K562 (cell line): ENCODE measurements at regions not wholly inside any gene's neighbourhood (a gene's known extent, or its start where the extent isn't known, plus 50 kb on each side); places are given as distances from the start of the nearest gene placed in this dataset.

Experiments used
- ATAC-seq: fragments of 200-7000 bp; cut with Tn5 transposase; 3 replicates; pipeline ENCODE4 v1.9.1; 2020; ENCODE audit warnings: moderate library complexity
- BruUV-seq: library from RNA; stranded (reverse); fragments of 400-500 nt; replicated peaks from 2 replicates; lab custom pipeline; 2021; lab: Mats Ljungman, UMichigan
- CTCF ChIA-PET: fragments of 300-600 bp; formaldehyde crosslinking; extraction: SDS; loops from one replicate; lab custom pipeline; 2021; ENCODE audit warnings: low intra/inter-chr PET ratio; lab: Yijun Ruan, JAX
- POLR2A ChIA-PET: fragments of 300-600, 350-650 bp; sonication (Branson Sonifier 250); formaldehyde crosslinking; extraction: SDS; loops from one replicate; lab custom pipeline; 2021; ENCODE audit warnings: antibody characterized with exemption, inconsistent platforms; lab: Yijun Ruan, JAX
- DNase-seq, 4 experiments: peaks; one replicate each; pipeline versions ENCODE4 v3.0.0 to v3.0.0-alpha.2; 2011 to 2018; ENCODE audit warnings: low spot score in 3 of 4, mixed read lengths in 3 of 4; ENCODE audit errors: extremely low read depth in 1 of 4
- FAIRE-seq: peaks from 2 replicates; lab custom pipeline; 2011; peaks lifted over from hg19 to GRCh38; lab: Jason Lieb, UNC
- H2AFZ ChIP-seq: 2 replicates; pipeline ENCODE4 v1.6.0; 2011; ENCODE audit warnings: low read depth, low read length, control low read depth, inconsistent platforms
- H3K27ac ChIP-seq: fragments of 200-600 bp; 3 replicates; pipeline ENCODE4 v1.8.0; 2011; ENCODE audit warnings: low read depth, mild to moderate bottlenecking, control low read depth, inconsistent platforms, low read length, moderate library complexity, mixed read lengths; ENCODE audit errors: extremely low read depth
- H3K27me3 ChIP-seq, 2 experiments: fragments of 300-600 bp in 1 of 2; 2 replicates in 1 of 2; 3 replicates in 1 of 2; pipeline versions ENCODE4 v1.6.0 to v1.8.0; 2011; ENCODE audit warnings: inconsistent platforms in 2 of 2, low read length in 2 of 2, mild to moderate bottlenecking in 1 of 2, mixed read lengths in 1 of 2, moderate library complexity in 1 of 2; ENCODE audit not compliant: control insufficient read depth in 2 of 2, insufficient read depth in 2 of 2
- H3K36me3 ChIP-seq: fragments of 300-600 bp; 3 replicates; pipeline ENCODE4 v1.8.0; 2011; ENCODE audit warnings: mild to moderate bottlenecking, low read length, inconsistent platforms; ENCODE audit not compliant: control insufficient read depth, insufficient read depth
- H3K4me1 ChIP-seq, 2 experiments: fragments of 200-600 bp in 1 of 2; replicated peaks in 1 of 2; 2 replicates in 1 of 2; 3 replicates in 1 of 2; pipeline versions ENCODE4 v1.5.1 to v1.8.0; 2011; ENCODE audit warnings: inconsistent platforms in 2 of 2, low read length in 2 of 2, mild to moderate bottlenecking in 1 of 2, mixed read lengths in 1 of 2, moderate library complexity in 1 of 2; ENCODE audit not compliant: control insufficient read depth in 2 of 2, insufficient read depth in 2 of 2
- H3K4me2 ChIP-seq: 2 replicates; pipeline ENCODE4 v1.6.1; 2011; ENCODE audit warnings: low read length, control low read depth, inconsistent platforms, mixed read lengths; ENCODE audit not compliant: insufficient read depth
- H3K4me3 ChIP-seq: fragments of 200-600 bp; sonication (generic), shearing (Covaris generic); 2 replicates; pipeline ENCODE4 v1.5.1; 2016; ENCODE audit warnings: control low read depth, inconsistent platforms
- H3K79me2 ChIP-seq: fragments of 200-600 bp; 3 replicates; pipeline ENCODE4 v1.8.0; 2011; ENCODE audit warnings: low read length, inconsistent platforms; ENCODE audit not compliant: control insufficient read depth, insufficient read depth
- H3K9ac ChIP-seq, 2 experiments: 2 replicates each; pipeline versions ENCODE4 v1.6.0 to v1.6.1; 2011; ENCODE audit warnings: low read depth in 2 of 2, low read length in 2 of 2, control low read depth in 1 of 2, inconsistent platforms in 1 of 2, mild to moderate bottlenecking in 1 of 2, mixed read lengths in 1 of 2; ENCODE audit not compliant: insufficient read depth in 1 of 2
- H3K9me1 ChIP-seq: one replicate; pipeline ENCODE4 v1.6.0; 2011; ENCODE audit warnings: inconsistent platforms, mild to moderate bottlenecking, low read length, moderate library complexity; ENCODE audit not compliant: control insufficient read depth, insufficient read depth
- H3K9me3 ChIP-seq: replicated peaks from 2 replicates; pipeline ENCODE4 v1.5.1; 2011; ENCODE audit warnings: low read depth, low read length, inconsistent platforms; ENCODE audit not compliant: control insufficient read depth, insufficient read depth
- H4K20me1 ChIP-seq: replicated peaks from 2 replicates; pipeline ENCODE4 v1.6.1; 2011; ENCODE audit warnings: low read length, inconsistent platforms, mixed read lengths; ENCODE audit not compliant: control insufficient read depth, insufficient read depth
- HMG20B ChIP-seq: fragments of 250-450 bp; sonication (Bioruptor Pico); IDR thresholded peaks from 2 replicates; pipeline ENCODE4 v1.5.0; 2021; ENCODE audit warnings: mild to moderate bottlenecking
- SRSF1 ChIP-seq: fragments of 200-400 bp; formaldehyde crosslinking; IDR thresholded peaks from 2 replicates; pipeline ENCODE4 v1.6.1; 2017; ENCODE audit warnings: mild to moderate bottlenecking, low read depth, low read length, moderate library complexity
- XRCC4 ChIP-seq: IDR thresholded peaks from one replicate; pipeline ENCODE4 v1.6.1; 2011; ENCODE audit not compliant: insufficient read depth, insufficient read length; ENCODE audit errors: extremely low read depth
- WGBS: fragments of 100-300 bp; shearing (Covaris generic); methylation state at CpG from one replicate; pipeline ENCODE4 v1.1.6; 2016; ENCODE audit warnings: low coverage, mixed read lengths; ENCODE audit not compliant: insufficient coverage; ENCODE audit errors: missing lambda C conversion rate; 5-methylcytosine and 5-hydroxymethylcytosine counted together
- in situ Hi-C: fragments of 300-500 bp; cut with MboI; formaldehyde crosslinking; loops from 4 replicates; pipeline ENCODE4 v1.15.0; 2018; ENCODE audit warnings: inconsistent platforms, mixed read lengths
- intact Hi-C: fragments of 100-400 bp; cut with micrococcal nuclease; formaldehyde crosslinking; loops from 2 replicates; pipeline ENCODE4 v1.14.2; 2022
- TF ChIP-seq, protein P1 (sequence below): fragments of 450-650 bp; formaldehyde crosslinking; IDR thresholded peaks from 2 replicates; pipeline ENCODE4 v1.4.0; 2020; ENCODE audit warnings: mild to moderate bottlenecking, moderate library complexity
- TF ChIP-seq, protein P2 (sequence below): fragments of 450-650 bp; formaldehyde crosslinking; IDR thresholded peaks from 2 replicates; pipeline ENCODE4 v1.4.0; 2020; ENCODE audit warnings: mild to moderate bottlenecking, moderate library complexity

DNA sequence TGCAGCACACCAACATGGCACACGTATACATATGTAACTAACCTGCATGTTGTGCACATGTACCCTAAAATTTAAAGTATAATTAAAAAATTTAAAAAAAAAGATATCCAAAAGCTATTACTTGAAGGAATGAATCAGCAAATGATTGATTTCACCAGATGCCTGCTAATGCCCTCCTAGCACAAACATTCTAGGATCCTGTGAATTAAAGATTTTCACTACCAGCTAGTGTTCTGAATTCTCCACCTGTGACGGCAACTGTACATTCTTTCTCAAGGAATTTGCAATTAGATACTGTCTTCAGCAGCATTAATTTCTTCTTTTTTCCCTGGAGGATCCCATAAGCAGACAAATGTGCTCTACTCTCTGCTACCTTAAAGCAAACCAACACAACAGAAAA is 694.9 kb downstream of the NTRK3 start:
- Histone ChIP-seq H4K20me1 (no peaks in the 10 kb centered on the region), H3K4me2 (no peak overlapping the region), H3K27me3 (no peaks in the 10 kb centered on the region), H3K4me3 (no peak overlapping the region), H3K9me3 (no peaks in the 10 kb centered on the region), H3K4me1 (no peaks in the 10 kb centered on the region), H3K27ac (no peak overlapping the region), H3K79me2 (no peaks in the 10 kb centered on the region), H2AFZ (no peak overlapping the region), H3K36me3 (no peaks in the 10 kb centered on the region; the same call in 2 of the 3 replicates), H3K9ac (no peak overlapping the region), H3K9me1 (no peaks in the 10 kb centered on the region)
- DNase-seq (no peak), ATAC-seq (no peak), FAIRE-seq (no peak)
- no TSS peak for BruUV-seq
- 82% methylated on average over 1 of the region's 2 CpGs for WGBS
- intact Hi-C loops: no loop called here
- in situ Hi-C loops: no loop called here
- CTCF ChIA-PET: no interaction called here
- TF ChIP-seq XRCC4: no peak
- TF ChIP-seq, protein P1, sequence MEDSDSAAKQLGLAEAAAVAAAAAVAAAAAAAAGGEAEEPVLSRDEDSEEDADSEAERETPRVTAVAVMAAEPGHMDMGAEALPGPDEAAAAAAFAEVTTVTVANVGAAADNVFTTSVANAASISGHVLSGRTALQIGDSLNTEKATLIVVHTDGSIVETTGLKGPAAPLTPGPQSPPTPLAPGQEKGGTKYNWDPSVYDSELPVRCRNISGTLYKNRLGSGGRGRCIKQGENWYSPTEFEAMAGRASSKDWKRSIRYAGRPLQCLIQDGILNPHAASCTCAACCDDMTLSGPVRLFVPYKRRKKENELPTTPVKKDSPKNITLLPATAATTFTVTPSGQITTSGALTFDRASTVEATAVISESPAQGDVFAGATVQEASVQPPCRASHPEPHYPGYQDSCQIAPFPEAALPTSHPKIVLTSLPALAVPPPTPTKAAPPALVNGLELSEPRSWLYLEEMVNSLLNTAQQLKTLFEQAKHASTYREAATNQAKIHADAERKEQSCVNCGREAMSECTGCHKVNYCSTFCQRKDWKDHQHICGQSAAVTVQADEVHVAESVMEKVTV (CRISPR knock-in tag): no peak
- TF ChIP-seq, protein P2, sequence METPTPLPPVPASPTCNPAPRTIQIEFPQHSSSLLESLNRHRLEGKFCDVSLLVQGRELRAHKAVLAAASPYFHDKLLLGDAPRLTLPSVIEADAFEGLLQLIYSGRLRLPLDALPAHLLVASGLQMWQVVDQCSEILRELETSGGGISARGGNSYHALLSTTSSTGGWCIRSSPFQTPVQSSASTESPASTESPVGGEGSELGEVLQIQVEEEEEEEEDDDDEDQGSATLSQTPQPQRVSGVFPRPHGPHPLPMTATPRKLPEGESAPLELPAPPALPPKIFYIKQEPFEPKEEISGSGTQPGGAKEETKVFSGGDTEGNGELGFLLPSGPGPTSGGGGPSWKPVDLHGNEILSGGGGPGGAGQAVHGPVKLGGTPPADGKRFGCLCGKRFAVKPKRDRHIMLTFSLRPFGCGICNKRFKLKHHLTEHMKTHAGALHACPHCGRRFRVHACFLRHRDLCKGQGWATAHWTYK (CRISPR knock-in tag): no peak
- no peak for TF ChIP-seq HMG20B (CRISPR knock-in tag)
- TF ChIP-seq SRSF1: no peak
- TF ChIP-seq, all 486 proteins: peak for 0
- POLR2A ChIA-PET: no interaction called here
